SK-N-MC (cell line): ENCODE measurements at regions not wholly inside any gene's neighbourhood (a gene's known extent, or its start where the extent isn't known, plus 50 kb on each side); places are given as distances from the start of the nearest gene placed in this dataset.

Source experiments
- DNase-seq: peaks from one replicate; pipeline ENCODE4 v3.0.0-alpha.2; 2011; ENCODE audit warnings: low read depth, low spot score
- H3K27ac ChIP-seq: fragments of 200-600 bp; sonication (generic); 2 replicates; pipeline ENCODE4 v1.5.1; 2016; ENCODE audit warnings: mixed run types
- H3K36me3 ChIP-seq: fragments of 200-600 bp; sonication (generic); 2 replicates; pipeline ENCODE4 v1.6.1; 2017; ENCODE audit warnings: antibody characterized with exemption, low read length, mixed read lengths; ENCODE audit not compliant: insufficient read depth
- H3K4me3 ChIP-seq: fragments of 200-600 bp; sonication (generic); 2 replicates; pipeline ENCODE4 v1.5.1; 2016
- H3K9ac ChIP-seq: fragments of 200-600 bp; sonication (generic); 2 replicates; pipeline ENCODE4 v1.8.0; 2017; ENCODE audit warnings: mixed run types, mixed read lengths; ENCODE audit not compliant: insufficient read length
- H3K9me3 ChIP-seq: fragments of 200-600 bp; sonication (generic); 2 replicates; pipeline ENCODE4 v1.6.1; 2017; ENCODE audit warnings: low read depth, mild to moderate bottlenecking, antibody characterized with exemption, low read length, moderate library complexity, mixed read lengths
- EZH2 ChIP-seq: fragments of 200-600 bp; sonication (generic); IDR thresholded peaks from one replicate; pipeline ENCODE4 v1.6.1; 2017; ENCODE audit warnings: antibody characterized with exemption
- FOXP2 ChIP-seq: optimal IDR thresholded peaks from 2 replicates; pipeline ENCODE3; 2011; ENCODE audit warnings: mild to moderate bottlenecking, moderate library complexity; ENCODE audit not compliant: insufficient read depth; ENCODE audit errors: extremely low read length, control extremely low read depth
- POLR2AphosphoS5 ChIP-seq: IDR thresholded peaks from 2 replicates; pipeline ENCODE4 v1.6.1; 2012; ENCODE audit warnings: mild to moderate bottlenecking, low read depth, low read length, borderline replicate concordance

DNA sequence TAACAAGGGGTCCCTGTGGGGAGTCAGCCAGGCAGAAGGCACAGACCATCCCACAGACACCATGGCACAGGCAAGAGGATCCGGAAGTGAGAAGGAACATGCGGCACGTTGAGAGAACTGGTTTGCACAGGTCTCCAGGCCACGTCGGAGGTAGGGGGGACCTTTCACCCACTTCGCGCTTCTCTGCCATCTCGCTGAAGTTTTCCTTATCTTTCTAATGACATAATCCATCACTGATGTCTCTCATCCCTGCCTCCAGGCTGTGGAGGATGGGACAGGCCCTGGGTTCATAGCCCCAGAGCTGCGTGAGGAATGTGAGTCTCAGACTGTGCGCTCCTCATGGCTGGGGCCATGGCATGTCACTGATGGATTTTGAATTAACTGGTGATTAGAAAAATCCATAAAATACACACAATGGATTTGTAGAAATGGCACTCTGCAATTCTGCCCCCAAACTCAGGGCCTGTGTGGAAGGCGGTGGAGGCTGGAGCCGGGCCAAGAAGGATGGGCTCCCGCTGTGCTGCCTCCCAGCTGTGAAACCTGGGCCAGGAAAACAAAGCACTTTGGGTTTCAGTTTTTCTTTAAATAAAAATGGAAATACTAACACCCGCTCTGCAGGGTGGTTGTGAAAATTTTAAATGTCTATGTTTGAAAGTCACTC, 113.3 kb upstream of the ALKAL2 start:
- Histone ChIP-seq H3K9ac (no peak overlapping the region), H3K36me3 (no peaks in the 10 kb centered on the region), H3K4me3 (0 out of 2 replicates have a peak overlapping the region, but pooled peaks have one; percentile 24), H3K9me3 (no peaks in the 10 kb centered on the region), H3K27ac (no peak overlapping the region)
- DNase-seq, result peak; percentile 2
- no peak for TF ChIP-seq POLR2AphosphoS5
- TF ChIP-seq EZH2, result no peak

DNA sequence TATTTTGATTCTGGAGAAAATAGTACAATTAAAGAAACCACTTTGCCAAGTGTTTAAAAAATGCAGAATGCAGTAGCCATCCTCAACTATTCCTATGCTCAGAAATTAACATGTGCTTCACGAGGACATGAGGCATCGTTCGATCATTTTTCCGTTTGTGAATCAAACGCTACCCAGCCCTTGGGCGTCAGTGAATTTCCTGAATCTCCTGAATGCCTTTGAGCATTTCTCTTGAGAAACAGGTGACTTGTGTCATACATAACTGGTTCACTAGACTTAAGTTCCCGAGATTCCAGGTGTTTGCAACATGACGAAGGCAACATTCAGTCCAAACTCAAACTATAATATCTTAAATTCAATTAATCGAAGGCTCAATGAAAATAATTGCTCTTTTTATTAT, 110.0 kb upstream of the ALKAL2 start:
- H3K36me3 ChIP-seq, result no peaks in the 10 kb centered on the region
- H3K27ac ChIP-seq, result no peak overlapping the region
- DNase-seq, result no peak
- TF ChIP-seq EZH2 (no peak), FOXP2 (no peak)
- H3K9ac ChIP-seq, result no peak overlapping the region
- H3K4me3 ChIP-seq, result no peak overlapping the region
- no peaks in the 10 kb centered on the region for H3K9me3 ChIP-seq

DNA sequence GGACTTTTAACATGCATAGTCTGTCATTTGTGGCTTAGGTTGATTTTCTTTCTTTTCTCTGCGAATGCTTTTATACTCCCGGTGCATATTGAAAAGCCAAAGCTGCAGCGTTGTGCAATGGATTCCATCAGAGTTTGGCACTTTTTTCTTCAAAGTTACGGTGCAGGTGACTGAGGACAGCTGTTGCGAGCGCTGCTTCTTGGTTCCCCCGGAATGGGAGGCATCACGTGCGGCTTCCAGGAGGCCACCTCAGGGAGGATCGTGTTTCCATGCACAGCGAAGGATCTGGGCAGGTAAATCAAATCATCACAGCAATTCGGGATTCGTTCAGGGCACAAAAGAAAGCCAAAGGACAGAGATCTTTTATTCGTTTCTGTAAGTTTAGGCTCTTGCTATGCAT, 109.6 kb upstream of the ALKAL2 start:
- Histone ChIP-seq H3K9ac (no peak overlapping the region), H3K36me3 (no peaks in the 10 kb centered on the region)

DNA sequence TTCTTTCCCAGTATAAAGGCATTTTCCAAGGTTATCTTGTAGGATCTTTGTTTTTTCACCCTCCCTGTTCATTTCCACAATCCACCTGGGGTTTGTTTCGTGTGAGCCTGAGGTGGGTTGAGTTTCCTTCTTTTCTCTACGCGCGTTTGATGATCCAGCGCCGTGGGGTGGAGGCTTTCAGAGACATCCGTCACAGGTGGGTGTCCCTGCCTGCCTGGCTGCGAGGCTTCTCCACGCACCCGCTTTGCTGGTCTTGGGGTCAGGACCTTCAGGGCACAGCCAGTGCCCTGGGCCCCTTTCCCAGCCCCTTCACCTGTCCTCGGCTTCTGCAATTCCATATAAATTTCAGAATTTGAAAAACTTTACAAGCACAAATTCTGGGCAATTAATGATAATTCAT, 109.0 kb upstream of the ALKAL2 start:
- H3K27ac ChIP-seq, result no peak overlapping the region
- no peak overlapping the region for H3K4me3 ChIP-seq
- no peaks in the 10 kb centered on the region for H3K36me3 ChIP-seq
- no peak for DNase-seq
- no peak overlapping the region for H3K9ac ChIP-seq
- TF ChIP-seq FOXP2 (no peak), POLR2AphosphoS5 (no peak), EZH2 (no peak)
- H3K9me3 ChIP-seq, result no peaks in the 10 kb centered on the region

More for the DNA sequence above, 109.6 kb upstream of the ALKAL2 start:
- no peak overlapping the region for H3K27ac ChIP-seq
- H3K9me3 ChIP-seq, result no peaks in the 10 kb centered on the region
- no peak for DNase-seq
- no peak overlapping the region for H3K4me3 ChIP-seq
- TF ChIP-seq POLR2AphosphoS5 (no peak), FOXP2 (no peak), EZH2 (no peak)

DNA sequence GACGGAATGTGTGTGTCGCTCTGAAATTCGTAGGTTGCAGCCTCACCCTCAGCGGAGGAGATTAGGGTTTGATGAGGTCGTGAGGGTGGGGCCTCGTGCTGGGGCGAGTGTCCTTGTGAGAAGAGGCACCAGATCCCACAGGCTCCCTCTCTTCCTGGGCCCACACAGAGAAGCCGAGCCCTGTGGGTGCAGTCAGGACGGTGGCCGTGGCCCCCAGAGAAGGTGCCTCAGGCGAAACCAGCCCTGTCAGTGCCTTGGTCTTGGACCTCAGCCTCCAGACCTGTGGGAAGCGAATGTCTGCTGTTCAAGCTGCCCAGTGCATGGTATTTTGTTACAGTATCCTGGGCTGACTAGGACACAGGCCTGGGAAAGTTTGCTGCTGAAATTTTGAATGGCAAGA, 108.0 kb upstream of the ALKAL2 start:
- Histone ChIP-seq H3K9me3 (no peaks in the 10 kb centered on the region), H3K27ac (no peak overlapping the region), H3K36me3 (no peaks in the 10 kb centered on the region), H3K9ac (no peak overlapping the region), H3K4me3 (no peak overlapping the region)
- TF ChIP-seq EZH2 (no peak), FOXP2 (no peak), POLR2AphosphoS5 (no peak)
- DNase-seq, result no peak

DNA sequence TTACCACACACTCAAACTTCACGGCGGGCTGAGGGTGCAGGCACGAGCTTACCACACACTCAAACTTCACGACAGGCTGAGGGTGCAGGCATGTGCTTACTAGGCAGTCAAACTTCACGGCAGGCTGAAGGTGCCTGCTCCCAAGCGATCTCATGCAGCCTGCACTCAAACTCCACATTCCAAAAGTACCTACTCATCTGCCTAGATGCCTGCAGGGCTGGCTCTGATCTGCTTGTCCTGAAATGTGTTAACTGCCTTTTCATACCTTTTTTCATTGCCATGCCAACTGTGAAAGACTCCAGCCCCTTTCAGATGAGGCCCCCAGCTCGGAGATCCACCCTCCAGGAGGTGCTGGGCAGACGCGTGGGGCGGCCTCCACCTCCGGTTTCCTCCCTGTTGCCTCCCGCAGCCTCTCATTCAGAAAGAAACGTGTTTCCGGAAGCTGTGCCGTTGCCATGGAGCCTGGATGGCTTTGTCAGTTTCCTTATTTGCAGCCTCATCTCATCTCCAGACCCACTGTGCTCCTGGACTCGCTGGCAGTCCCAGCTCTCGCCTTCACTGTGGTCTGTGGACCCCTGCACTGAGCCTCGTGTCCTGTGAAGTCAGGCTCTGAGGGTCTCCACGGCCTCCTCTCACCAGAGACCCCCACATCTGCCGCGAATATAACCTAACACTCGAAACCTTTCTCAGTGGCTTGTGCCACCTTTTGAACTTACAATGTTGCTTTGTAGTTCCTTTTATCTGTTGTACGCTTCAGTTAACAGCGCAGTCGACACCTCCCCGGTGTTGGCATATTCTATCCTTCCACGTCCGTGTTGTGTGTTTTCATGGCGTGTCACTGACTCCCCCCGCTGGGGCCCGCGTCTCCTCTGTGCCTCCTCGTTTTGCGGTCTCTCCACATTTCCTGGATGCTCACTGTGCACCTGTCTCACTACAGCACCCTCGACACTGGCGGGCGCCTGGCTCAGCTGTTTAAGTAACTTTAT, 106.1 kb upstream of the ALKAL2 start:
- peak; percentile 2 for DNase-seq
- Histone ChIP-seq H3K4me3 (peak overlapping the region; percentile 72), H3K36me3 (no peaks in the 10 kb centered on the region), H3K9ac (no peak overlapping the region), H3K9me3 (no peaks in the 10 kb centered on the region), H3K27ac (no peak overlapping the region)
- no peak for TF ChIP-seq FOXP2

DNA sequence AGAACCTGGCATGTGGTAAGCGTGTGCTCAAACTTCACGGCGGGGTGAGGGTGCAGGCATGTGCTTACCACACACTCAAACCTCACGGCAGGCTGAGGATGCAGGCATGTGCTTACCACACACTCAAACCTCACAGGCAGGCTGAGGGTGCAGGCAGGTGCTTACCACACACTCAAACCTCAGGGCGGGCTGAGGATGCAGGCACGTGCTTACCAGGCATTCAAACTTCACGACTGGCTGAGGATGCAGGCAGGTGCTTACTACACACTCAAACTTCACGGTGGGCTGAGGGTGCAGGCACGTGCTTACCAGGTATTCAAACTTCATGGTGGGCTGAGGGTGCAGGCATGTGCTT, 105.0 kb upstream of the ALKAL2 start:
- Histone ChIP-seq H3K9me3 (no peaks in the 10 kb centered on the region), H3K36me3 (no peaks in the 10 kb centered on the region), H3K4me3 (no peak overlapping the region), H3K27ac (no peak overlapping the region), H3K9ac (no peak overlapping the region)
- no peak for TF ChIP-seq POLR2AphosphoS5
- TF ChIP-seq FOXP2, result no peak
- no peak for TF ChIP-seq EZH2
- DNase-seq, result no peak

DNA sequence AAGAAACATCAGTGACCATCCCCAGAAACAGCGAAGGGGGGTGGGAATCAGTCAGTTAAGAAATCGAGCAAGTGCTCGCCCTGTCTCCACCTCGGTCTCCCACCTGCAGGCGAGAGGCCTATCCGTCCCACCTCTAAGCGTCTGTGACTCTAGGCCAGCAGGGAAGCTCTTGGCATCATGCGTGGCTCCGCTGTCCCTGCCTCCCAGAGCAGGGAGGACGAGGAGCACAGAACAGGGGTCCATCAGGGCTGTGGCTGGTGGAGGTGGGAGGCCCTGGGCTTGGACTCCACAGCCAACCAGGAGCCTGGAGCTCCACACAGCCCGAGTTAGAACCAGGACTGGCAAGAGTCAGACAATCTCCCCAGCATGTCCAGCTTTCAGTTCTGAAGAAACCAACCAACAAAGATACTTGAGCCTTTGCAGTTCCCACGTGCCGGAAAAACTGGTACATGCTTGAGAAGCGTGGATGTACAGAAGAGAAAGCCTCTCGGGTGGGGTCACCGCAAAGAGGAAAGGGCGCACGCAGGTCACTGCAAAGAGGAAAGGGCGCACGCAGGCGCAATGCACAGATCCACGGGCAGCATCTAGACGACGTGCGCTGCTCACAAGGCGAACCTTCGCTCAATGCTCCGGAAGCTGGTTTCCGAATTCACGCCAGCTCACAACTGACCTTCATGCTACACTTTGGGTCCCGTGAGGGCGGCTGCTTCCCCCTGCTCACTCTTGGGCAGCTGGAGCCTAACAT, 104.5 kb upstream of the ALKAL2 start:
- no peak for TF ChIP-seq EZH2
- TF ChIP-seq POLR2AphosphoS5, result no peak
- no peak for TF ChIP-seq FOXP2
- DNase-seq, result no peak
- H3K9me3 ChIP-seq, result no peaks in the 10 kb centered on the region
- H3K27ac ChIP-seq, result no peak overlapping the region
- no peaks in the 10 kb centered on the region for H3K36me3 ChIP-seq
- H3K9ac ChIP-seq, result no peak overlapping the region
- no peak overlapping the region for H3K4me3 ChIP-seq

DNA sequence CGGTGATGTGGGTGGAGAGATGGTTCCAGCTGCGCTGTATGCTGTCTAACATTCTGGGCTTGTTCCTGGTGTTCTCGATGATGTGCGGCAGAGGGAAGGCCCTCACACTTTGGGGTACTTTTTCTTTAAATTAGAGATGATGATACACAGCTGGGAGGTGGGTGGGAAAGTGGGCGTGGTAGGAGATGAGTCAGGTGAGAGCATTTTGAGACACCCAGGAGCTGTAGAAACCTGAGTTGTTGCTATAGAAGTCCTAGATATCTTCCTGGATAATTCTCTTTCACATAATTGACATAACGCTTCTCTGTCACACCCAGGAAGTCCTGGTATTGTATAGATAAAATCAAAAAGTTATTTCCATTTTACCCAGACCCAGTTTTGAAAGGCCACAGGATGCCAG, 103.8 kb upstream of the ALKAL2 start:
- H3K9ac ChIP-seq, result no peak overlapping the region
- H3K36me3 ChIP-seq, result no peaks in the 10 kb centered on the region
- H3K27ac ChIP-seq, result no peak overlapping the region
- no peak for TF ChIP-seq EZH2
- no peak for TF ChIP-seq FOXP2
- no peak for TF ChIP-seq POLR2AphosphoS5
- no peaks in the 10 kb centered on the region for H3K9me3 ChIP-seq
- no peak overlapping the region for H3K4me3 ChIP-seq
- DNase-seq, result no peak
